IMR-90 (cell line): ENCODE measurements at regions not wholly inside any gene's neighbourhood (a gene's known extent, or its start where the extent isn't known, plus 50 kb on each side); places are given as distances from the start of the nearest gene placed in this dataset.

Experiments used
- ATAC-seq: fragments of 200-7000 bp; cut with Tn5 transposase; 2 replicates; pipeline ENCODE4 v1.9.1; 2020; ENCODE audit warnings: low read depth, mild to moderate bottlenecking, moderate library complexity
- BruUV-seq: library from RNA; stranded (reverse); fragments of 400-500 nt; replicated peaks from 2 replicates; lab custom pipeline; 2021; lab: Mats Ljungman, UMichigan
- CTCF ChIA-PET: fragments of 300-600 bp; formaldehyde crosslinking; extraction: SDS; loops from one replicate; lab custom pipeline; 2021; ENCODE audit warnings: antibody characterized with exemption; lab: Yijun Ruan, JAX
- POLR2A ChIA-PET: fragments of 300-600 bp; sonication (Branson Sonifier 250); formaldehyde crosslinking; loops from one replicate; lab custom pipeline; 2022; ENCODE audit warnings: antibody characterized with exemption; ENCODE audit not compliant: unreplicated experiment; lab: Charles Lee
- DNase-seq: peaks from one replicate; pipeline ENCODE4 v3.0.0; 2013
- H2AFZ ChIP-seq: replicated peaks from 2 replicates; pipeline ENCODE3; 2013; ENCODE audit warnings: low read length, mild to moderate bottlenecking; ENCODE audit not compliant: poor library complexity
- H2AK5ac ChIP-seq: 2 replicates; pipeline ENCODE4 v1.6.1; 2013; ENCODE audit warnings: low read depth, low read length, inconsistent platforms
- H2AK9ac ChIP-seq: replicated peaks from 2 replicates; pipeline ENCODE3; 2013; ENCODE audit warnings: mild to moderate bottlenecking, low read depth, low read length, moderate library complexity; ENCODE audit not compliant: poor library complexity
- H2BK120ac ChIP-seq: 2 replicates; pipeline ENCODE4 v1.6.1; 2013; ENCODE audit warnings: low read depth, low read length, inconsistent platforms
- H2BK15ac ChIP-seq: 3 replicates; pipeline ENCODE4 v1.6.1; 2013; ENCODE audit warnings: low read depth, low read length, inconsistent platforms
- H2BK20ac ChIP-seq: 2 replicates; pipeline ENCODE4 v1.6.1; 2013; ENCODE audit warnings: low read depth, mild to moderate bottlenecking, inconsistent platforms, low read length, moderate library complexity
- H2BK5ac ChIP-seq: 2 replicates; pipeline ENCODE4 v1.6.1; 2013; ENCODE audit warnings: mild to moderate bottlenecking, low read depth, low read length, inconsistent platforms; ENCODE audit not compliant: poor library complexity, severe bottlenecking
- H3K14ac ChIP-seq: replicated peaks from 2 replicates; pipeline ENCODE4 v1.6.1; 2013; ENCODE audit warnings: low read depth, low read length, inconsistent platforms
- H3K18ac ChIP-seq: 2 replicates; pipeline ENCODE4 v1.6.1; 2013; ENCODE audit warnings: low read depth, low read length, control low read depth
- H3K23ac ChIP-seq: 2 replicates; pipeline ENCODE4 v1.6.1; 2013; ENCODE audit warnings: low read depth, low read length, inconsistent platforms
- H3K27ac ChIP-seq: 2 replicates; pipeline ENCODE4 v1.5.1; 2013; ENCODE audit warnings: mild to moderate bottlenecking, control low read depth, low read length; ENCODE audit not compliant: insufficient read depth
- H3K27me3 ChIP-seq: 2 replicates; pipeline ENCODE4 v1.6.1; 2013; ENCODE audit warnings: low read length; ENCODE audit not compliant: control insufficient read depth, insufficient read depth
- H3K36me3 ChIP-seq: 2 replicates; pipeline ENCODE4 v1.6.1; 2013; ENCODE audit warnings: low read length, mixed read lengths; ENCODE audit not compliant: control insufficient read depth, insufficient read depth
- H3K4ac ChIP-seq: 2 replicates; pipeline ENCODE4 v1.6.1; 2013; ENCODE audit warnings: low read depth, low read length, inconsistent platforms
- H3K4me1 ChIP-seq: 2 replicates; pipeline ENCODE4 v1.6.1; 2013; ENCODE audit warnings: low read length, mixed read lengths; ENCODE audit not compliant: control insufficient read depth, insufficient read depth
- H3K4me2 ChIP-seq: 2 replicates; pipeline ENCODE4 v1.6.1; 2013; ENCODE audit warnings: low read depth, mild to moderate bottlenecking, control low read depth, low read length, moderate library complexity
- H3K4me3 ChIP-seq: 2 replicates; pipeline ENCODE4 v1.5.1; 2013; ENCODE audit warnings: low read depth, mild to moderate bottlenecking, control low read depth, low read length, moderate library complexity; ENCODE audit not compliant: insufficient read depth
- H3K56ac ChIP-seq: 2 replicates; pipeline ENCODE4 v1.6.1; 2013; ENCODE audit warnings: low read length, inconsistent platforms; ENCODE audit not compliant: insufficient read depth; ENCODE audit errors: extremely low read depth
- H3K79me1 ChIP-seq, 2 experiments: 2 replicates each; pipeline ENCODE4 v1.6.1; 2013; ENCODE audit warnings: low read length in 2 of 2, inconsistent platforms in 1 of 2, low read depth in 1 of 2
- H3K9ac ChIP-seq: 2 replicates; pipeline ENCODE4 v1.6.1; 2013; ENCODE audit warnings: low read depth, low read length, control low read depth
- H3K9me1 ChIP-seq: 2 replicates; pipeline ENCODE4 v1.6.1; 2013; ENCODE audit warnings: low read length, inconsistent platforms; ENCODE audit not compliant: insufficient read depth
- H3K9me3 ChIP-seq: 2 replicates; pipeline ENCODE4 v1.6.1; 2013; ENCODE audit warnings: low read length; ENCODE audit not compliant: control insufficient read depth, insufficient read depth
- H4K20me1 ChIP-seq: 2 replicates; pipeline ENCODE4 v1.6.1; 2013; ENCODE audit warnings: low read length, inconsistent platforms; ENCODE audit not compliant: insufficient read depth
- H4K5ac ChIP-seq: 2 replicates; pipeline ENCODE4 v1.6.1; 2013; ENCODE audit warnings: mild to moderate bottlenecking, low read depth, low read length, control low read depth
- H4K8ac ChIP-seq, 2 experiments: 2 replicates each; pipeline ENCODE4 v1.6.1; 2013; ENCODE audit warnings: low read depth in 2 of 2, low read length in 2 of 2, control low read depth in 1 of 2, inconsistent platforms in 1 of 2
- H4K91ac ChIP-seq: 2 replicates; pipeline ENCODE4 v1.6.1; 2013; ENCODE audit warnings: low read depth, low read length, inconsistent platforms; ENCODE audit not compliant: insufficient read depth
- BHLHE40 ChIP-seq: fragments of 150-350 bp; IDR thresholded peaks from 2 replicates; pipeline ENCODE4 v1.6.1; 2016; ENCODE audit warnings: mild to moderate bottlenecking, low read depth, low read length
- CEBPB ChIP-seq: IDR thresholded peaks from 2 replicates; pipeline ENCODE4 v1.6.1; 2012; ENCODE audit warnings: low read depth, low read length, improper control_type of control experiment
- CHD1 ChIP-seq: IDR thresholded peaks from 2 replicates; pipeline ENCODE4 v1.6.1; 2012; ENCODE audit warnings: low read depth, low read length, improper control_type of control experiment
- FOS ChIP-seq: fragments of 150-350 bp; IDR thresholded peaks from 2 replicates; pipeline ENCODE4 v1.6.1; 2016; ENCODE audit warnings: low read depth, low read length
- MAFK ChIP-seq: IDR thresholded peaks from 2 replicates; pipeline ENCODE4 v1.6.1; 2012; ENCODE audit warnings: low read depth, low read length, improper control_type of control experiment
- MXI1 ChIP-seq: IDR thresholded peaks from 2 replicates; pipeline ENCODE4 v1.6.1; 2012; ENCODE audit warnings: low read depth, mild to moderate bottlenecking, low read length, moderate library complexity, borderline replicate concordance
- RCOR1 ChIP-seq: IDR thresholded peaks from 2 replicates; pipeline ENCODE4 v1.6.1; 2012; ENCODE audit warnings: mild to moderate bottlenecking, low read length, improper control_type of control experiment; ENCODE audit not compliant: insufficient replicate concordance
- WGBS, 2 experiments: methylation state at CpG; one replicate each; pipeline versions ENCODE4 v1.1.5 to v1.1.7; 2013; ENCODE audit warnings: missing lambda C conversion rate in 2 of 2; ENCODE audit not compliant: insufficient read length in 1 of 2; ENCODE audit errors: extremely low coverage in 2 of 2; 5-methylcytosine and 5-hydroxymethylcytosine counted together
- dilution Hi-C: fragments of 300-500 bp; cut with HindIII; formaldehyde crosslinking; loops from one replicate; pipeline ENCODE4 v1.14.3; 2018; ENCODE audit warnings: low sequenced_read_pairs; ENCODE audit not compliant: unreplicated experiment
- in situ Hi-C: fragments of 300-500 bp; cut with MboI; formaldehyde crosslinking; loops from 3 replicates; pipeline ENCODE4 v1.14.3; 2019; ENCODE audit warnings: low sequenced_read_pairs, inconsistent platforms, mixed read lengths
- intact Hi-C: fragments of 100-400 bp; cut with micrococcal nuclease; formaldehyde crosslinking; loops from 2 replicates; pipeline ENCODE4 v1.10.0; 2022
- TF ChIP-seq, protein P1 (sequence below): fragments of 150-350 bp; IDR thresholded peaks from 2 replicates; pipeline ENCODE4 v1.6.1; 2016; ENCODE audit warnings: low read depth, mild to moderate bottlenecking, low read length, moderate library complexity, borderline replicate concordance

DNA sequence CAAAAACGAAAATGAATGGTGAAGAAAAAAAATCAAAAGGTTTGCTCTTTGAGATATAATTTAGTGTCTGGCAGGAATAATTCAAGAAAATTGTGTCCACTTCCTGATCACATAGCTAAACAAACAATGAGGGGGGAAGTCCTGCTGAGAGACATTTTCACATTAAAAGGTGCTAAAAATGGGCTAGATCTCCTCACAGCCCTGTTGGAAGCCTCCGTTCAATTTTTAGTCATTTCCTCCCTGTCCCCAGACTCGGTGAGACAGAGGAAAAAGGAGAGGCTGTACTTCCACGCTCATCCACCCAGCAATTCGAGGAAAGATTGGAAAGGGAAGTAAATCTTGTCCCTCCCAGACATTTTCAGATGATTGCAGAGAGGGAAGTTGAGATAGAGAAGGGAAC, 103.7 kb downstream of the BARHL2 start:
- no CpG with 5 or more reads among the region's 5 CpGs for WGBS, 2 experiments
- no TSS peak for BruUV-seq
- no peaks in the 10 kb centered on the region for H3K4me1 ChIP-seq

More for the DNA sequence above, 103.7 kb downstream of the BARHL2 start:
- no peaks in the 10 kb centered on the region for H3K27me3 ChIP-seq
- no peak overlapping the region for H2BK20ac ChIP-seq
- H2BK5ac ChIP-seq: no peak overlapping the region
- intact Hi-C loops (no loop called here), dilution Hi-C loops (no loop called here), in situ Hi-C loops (no loop called here)
- H4K91ac ChIP-seq: no peak overlapping the region
- ChIA-PET CTCF (no interaction called here), POLR2A (no interaction called here)
- H3K4me2 ChIP-seq: peak overlapping the region; percentile 60
- H3K14ac ChIP-seq: no peak overlapping the region
- no peaks in the 10 kb centered on the region for H3K36me3 ChIP-seq
- no peak overlapping the region for H4K8ac ChIP-seq
- no peak overlapping the region for H3K4ac ChIP-seq
- no peaks in the 10 kb centered on the region for H4K20me1 ChIP-seq
- no peak overlapping the region for H2BK15ac ChIP-seq
- H2AK9ac ChIP-seq: no peak overlapping the region
- no peak for TF ChIP-seq FOS
- TF ChIP-seq, protein P1, sequence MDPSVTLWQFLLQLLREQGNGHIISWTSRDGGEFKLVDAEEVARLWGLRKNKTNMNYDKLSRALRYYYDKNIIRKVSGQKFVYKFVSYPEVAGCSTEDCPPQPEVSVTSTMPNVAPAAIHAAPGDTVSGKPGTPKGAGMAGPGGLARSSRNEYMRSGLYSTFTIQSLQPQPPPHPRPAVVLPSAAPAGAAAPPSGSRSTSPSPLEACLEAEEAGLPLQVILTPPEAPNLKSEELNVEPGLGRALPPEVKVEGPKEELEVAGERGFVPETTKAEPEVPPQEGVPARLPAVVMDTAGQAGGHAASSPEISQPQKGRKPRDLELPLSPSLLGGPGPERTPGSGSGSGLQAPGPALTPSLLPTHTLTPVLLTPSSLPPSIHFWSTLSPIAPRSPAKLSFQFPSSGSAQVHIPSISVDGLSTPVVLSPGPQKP: no peak
- TF ChIP-seq RCOR1: no peak
- no peak for TF ChIP-seq CHD1
- no peak for TF ChIP-seq CEBPB
- TF ChIP-seq MAFK: no peak
- no peak for TF ChIP-seq MXI1
- TF ChIP-seq BHLHE40: no peak
- H2BK120ac ChIP-seq: no peak overlapping the region
- no peak overlapping the region for H4K5ac ChIP-seq
- H3K9ac ChIP-seq: no peak overlapping the region
- H3K9me3 ChIP-seq: no peaks in the 10 kb centered on the region
- H2AK5ac ChIP-seq: no peak overlapping the region
- DNase-seq (no peak), ATAC-seq (0 out of 2 replicates have a peak, but pooled peaks have one; percentile 24)
- no peak overlapping the region for H3K23ac ChIP-seq
- no peaks in the 10 kb centered on the region for H3K9me1 ChIP-seq
- H3K18ac ChIP-seq: no peak overlapping the region
- no peaks in the 10 kb centered on the region for H3K79me1 ChIP-seq
- H3K4me3 ChIP-seq: peak overlapping the region; percentile 25; the same call in 1 of the 2 replicates
- H3K56ac ChIP-seq: no peak overlapping the region
- H2AFZ ChIP-seq: no peak overlapping the region
- H3K27ac ChIP-seq: no peak overlapping the region
